Brain microvascular endothelial cell (primary cell): ENCODE measurements at regions not wholly inside any gene's neighbourhood (a gene's known extent, or its start where the extent isn't known, plus 50 kb on each side); places are given as distances from the start of the nearest gene placed in this dataset.

Experiments
- DNase-seq: peaks from one replicate; pipeline ENCODE4 v3.0.0-alpha.2; 2020
- H3K27ac ChIP-seq: fragments of 250-450 bp; sonication (Bioruptor Pico); 2 replicates; pipeline ENCODE4 v1.5.1; 2020; ENCODE audit warnings: mild to moderate bottlenecking, moderate library complexity
- H3K27me3 ChIP-seq: fragments of 250-450 bp; sonication (Bioruptor Pico); replicated peaks from 2 replicates; pipeline ENCODE4 v1.5.1; 2020; ENCODE audit warnings: mild to moderate bottlenecking
- H3K36me3 ChIP-seq: fragments of 250-450 bp; sonication (Bioruptor Pico); replicated peaks from 2 replicates; pipeline ENCODE4 v1.5.1; 2020; ENCODE audit warnings: mild to moderate bottlenecking
- H3K4me3 ChIP-seq: 2 replicates; pipeline ENCODE4 v1.5.1; 2011; ENCODE audit warnings: low read depth, mild to moderate bottlenecking, control low read depth, low read length, moderate library complexity
- in situ Hi-C: cut with HindIII; loops from 2 replicates; pipeline ENCODE4 v1.10.0; 2017; ENCODE audit warnings: low sequenced_read_pairs, low pct_ligation_motif_present
- TF ChIP-seq, protein P1 (sequence below): IDR thresholded peaks from 2 replicates; pipeline ENCODE4 v1.5.1; 2011; ENCODE audit warnings: low read depth, mild to moderate bottlenecking, moderate library complexity, low read length, control low read depth, inconsistent platforms; ENCODE audit errors: missing control alignments

DNA sequence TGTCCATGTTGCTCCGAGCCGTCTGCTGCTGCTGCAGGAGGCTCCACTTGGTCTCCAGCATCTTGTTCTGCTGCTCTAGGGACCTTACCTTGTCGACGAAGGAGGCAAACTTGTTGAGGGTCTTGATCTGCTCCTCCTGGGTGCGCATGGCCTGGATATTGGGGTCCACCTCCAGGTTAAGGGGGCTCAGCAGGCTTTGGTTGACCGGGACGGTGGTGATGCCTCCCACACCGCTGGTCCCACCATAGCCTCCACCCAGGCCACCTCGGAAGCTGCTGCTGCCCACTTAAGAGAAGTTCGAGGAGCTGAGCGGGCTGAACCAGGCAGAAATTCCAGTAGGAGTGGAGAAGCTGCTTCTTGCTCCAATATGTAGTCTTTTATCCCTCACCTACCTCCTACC, 180.7 kb upstream of the SYNPR start:
- no peak overlapping the region for H3K4me3 ChIP-seq
- TF ChIP-seq, protein P1, sequence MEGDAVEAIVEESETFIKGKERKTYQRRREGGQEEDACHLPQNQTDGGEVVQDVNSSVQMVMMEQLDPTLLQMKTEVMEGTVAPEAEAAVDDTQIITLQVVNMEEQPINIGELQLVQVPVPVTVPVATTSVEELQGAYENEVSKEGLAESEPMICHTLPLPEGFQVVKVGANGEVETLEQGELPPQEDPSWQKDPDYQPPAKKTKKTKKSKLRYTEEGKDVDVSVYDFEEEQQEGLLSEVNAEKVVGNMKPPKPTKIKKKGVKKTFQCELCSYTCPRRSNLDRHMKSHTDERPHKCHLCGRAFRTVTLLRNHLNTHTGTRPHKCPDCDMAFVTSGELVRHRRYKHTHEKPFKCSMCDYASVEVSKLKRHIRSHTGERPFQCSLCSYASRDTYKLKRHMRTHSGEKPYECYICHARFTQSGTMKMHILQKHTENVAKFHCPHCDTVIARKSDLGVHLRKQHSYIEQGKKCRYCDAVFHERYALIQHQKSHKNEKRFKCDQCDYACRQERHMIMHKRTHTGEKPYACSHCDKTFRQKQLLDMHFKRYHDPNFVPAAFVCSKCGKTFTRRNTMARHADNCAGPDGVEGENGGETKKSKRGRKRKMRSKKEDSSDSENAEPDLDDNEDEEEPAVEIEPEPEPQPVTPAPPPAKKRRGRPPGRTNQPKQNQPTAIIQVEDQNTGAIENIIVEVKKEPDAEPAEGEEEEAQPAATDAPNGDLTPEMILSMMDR: no peak
- no peak for DNase-seq
- in situ Hi-C loops: no loop called here
- H3K27me3 ChIP-seq: no peaks in the 10 kb centered on the region
- H3K27ac ChIP-seq: no peak overlapping the region
- H3K36me3 ChIP-seq: no peaks in the 10 kb centered on the region

DNA sequence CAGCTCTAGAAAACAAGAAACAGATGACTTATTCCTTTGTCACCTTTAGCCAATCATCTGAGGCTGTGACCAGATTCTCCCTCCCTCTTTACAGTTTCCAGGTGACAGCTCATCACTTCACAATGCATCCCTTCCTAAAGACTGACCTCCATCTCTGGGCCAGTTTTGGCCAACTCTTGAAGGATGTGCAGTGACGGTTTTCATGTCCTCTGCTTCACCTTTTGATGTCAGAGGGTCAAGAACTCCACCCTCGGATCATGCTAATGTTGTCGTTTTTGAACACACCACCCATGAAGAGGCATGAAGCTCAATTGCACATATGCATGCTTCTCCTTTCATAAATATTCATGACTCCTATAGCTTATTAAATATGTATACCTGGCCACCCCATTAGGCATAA, 161.2 kb upstream of the SYNPR start:
- in situ Hi-C loops: no loop called here
- Histone ChIP-seq H3K27me3 (no peaks in the 10 kb centered on the region), H3K27ac (no peak overlapping the region), H3K4me3 (no peak overlapping the region), H3K36me3 (no peaks in the 10 kb centered on the region)
- TF ChIP-seq, protein P1: no peak
- DNase-seq: no peak

DNA sequence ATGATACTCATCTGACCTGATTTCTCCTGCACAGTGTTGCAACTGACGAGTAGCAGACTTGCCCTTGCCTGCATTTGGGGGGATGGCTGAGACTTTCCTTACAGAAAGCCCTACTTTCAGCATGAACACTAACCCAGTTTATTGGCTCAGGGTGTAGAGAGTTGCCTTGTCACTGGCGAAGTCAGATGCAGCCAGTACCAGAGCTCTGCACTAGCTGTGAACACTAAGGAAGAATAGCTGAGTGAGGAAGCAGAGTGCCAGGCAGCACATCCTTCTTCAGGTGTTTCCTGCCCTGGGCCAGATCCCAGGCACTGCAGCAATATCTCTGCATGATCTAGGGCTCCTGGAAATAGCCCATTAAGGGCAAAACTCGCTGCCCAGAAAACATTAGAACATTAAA, 154.0 kb upstream of the SYNPR start:
- H3K27ac ChIP-seq: no peak overlapping the region
- TF ChIP-seq, protein P1: no peak
- DNase-seq: no peak
- in situ Hi-C loops: no loop called here
- H3K36me3 ChIP-seq: no peaks in the 10 kb centered on the region
- no peaks in the 10 kb centered on the region for H3K27me3 ChIP-seq
- H3K4me3 ChIP-seq: no peak overlapping the region

DNA sequence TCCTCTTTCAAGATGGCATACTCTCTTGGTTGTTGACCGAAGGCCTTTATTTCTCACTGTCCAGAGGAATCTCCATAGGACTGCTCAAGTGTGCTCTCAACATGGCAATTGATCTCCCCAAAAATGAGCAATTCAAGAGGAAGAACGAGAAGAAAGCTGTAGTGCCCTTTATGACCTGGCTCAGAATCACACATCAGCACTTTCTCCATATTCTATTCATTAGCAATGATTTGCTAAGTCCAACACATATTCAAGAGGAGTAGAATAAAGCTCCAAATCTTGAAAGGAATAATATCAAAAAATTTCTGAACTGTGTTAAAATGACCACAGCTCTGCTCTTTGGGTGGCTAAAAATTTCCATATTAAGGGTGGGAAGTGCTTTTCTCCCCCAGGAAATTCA, 151.6 kb upstream of the SYNPR start:
- Histone ChIP-seq H3K27me3 (no peaks in the 10 kb centered on the region), H3K36me3 (no peaks in the 10 kb centered on the region), H3K4me3 (no peak overlapping the region), H3K27ac (no peak overlapping the region)
- TF ChIP-seq, protein P1: no peak
- in situ Hi-C loops: no loop called here
- no peak for DNase-seq

DNA sequence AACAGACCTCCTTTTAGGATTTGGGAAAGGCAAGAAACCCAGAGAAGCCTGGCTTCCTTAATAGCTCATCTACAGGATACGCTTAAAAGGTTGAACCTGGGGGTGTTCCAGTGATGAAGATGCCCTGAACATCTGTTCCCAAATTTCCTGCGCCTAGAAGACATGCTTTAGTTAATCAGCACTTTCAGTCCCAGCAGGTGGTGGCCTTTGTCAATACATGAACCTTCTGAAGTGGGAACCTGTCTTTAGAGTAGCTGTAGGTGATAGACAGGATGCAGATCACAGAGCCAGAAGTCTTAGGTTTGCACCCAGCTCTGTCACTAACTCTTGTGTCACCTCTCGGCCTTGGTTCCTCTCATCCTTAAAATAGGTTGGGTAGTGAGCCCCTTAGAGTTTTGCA, 149.7 kb upstream of the SYNPR start:
- H3K4me3 ChIP-seq: no peak overlapping the region
- H3K36me3 ChIP-seq: no peaks in the 10 kb centered on the region
- in situ Hi-C loops: no loop called here
- TF ChIP-seq, protein P1: no peak
- no peak overlapping the region for H3K27ac ChIP-seq
- no peaks in the 10 kb centered on the region for H3K27me3 ChIP-seq
- no peak for DNase-seq

DNA sequence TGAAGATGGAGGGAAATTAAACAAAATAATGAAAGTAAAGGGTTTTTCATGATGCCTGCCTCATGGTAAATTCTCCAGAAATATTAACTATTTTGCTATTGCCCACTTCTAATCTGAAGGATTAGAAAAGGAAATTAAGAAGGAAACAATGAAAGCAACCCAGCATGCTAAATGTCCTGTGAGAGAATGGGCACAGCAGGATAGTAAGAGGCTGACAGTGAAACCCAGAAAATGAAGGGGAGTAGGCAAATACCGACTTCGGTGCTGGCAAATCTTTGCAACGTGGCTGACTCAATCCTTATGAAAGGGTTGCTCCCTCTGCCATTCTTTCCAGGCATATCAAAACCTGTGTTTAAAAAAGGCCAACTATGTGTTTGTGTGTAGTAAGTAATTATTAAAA, 147.5 kb upstream of the SYNPR start:
- Histone ChIP-seq H3K27ac (no peak overlapping the region), H3K36me3 (no peaks in the 10 kb centered on the region), H3K27me3 (no peaks in the 10 kb centered on the region), H3K4me3 (no peak overlapping the region)
- no peak for DNase-seq
- in situ Hi-C loops: no loop called here
- TF ChIP-seq, protein P1: no peak
